ENCODE measurements at regions not wholly inside any gene's neighbourhood (a gene's known extent, or its start where the extent isn't known, plus 50 kb on each side); places are given as distances from the start of the nearest gene placed in this dataset.

DNA sequence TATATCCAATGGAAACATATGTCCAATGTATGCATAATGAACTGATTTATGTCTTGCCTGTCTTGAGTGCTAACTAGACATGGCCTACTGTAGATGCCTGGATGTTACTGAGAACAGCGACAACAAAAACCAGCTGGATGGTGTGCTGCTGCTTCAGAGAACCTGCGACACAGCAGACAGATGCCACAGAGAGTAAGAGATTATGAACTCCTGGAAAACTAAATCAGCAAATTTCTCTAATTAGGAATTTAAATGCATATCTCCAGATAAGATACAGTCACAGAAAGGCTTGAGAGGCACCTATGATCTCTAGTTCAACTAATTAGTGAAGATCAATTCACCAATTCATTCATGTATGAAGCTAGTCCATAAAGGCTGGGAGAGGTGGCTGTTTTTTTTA lies 1508.0 kb upstream of the TENM4 start:
- no peak for DNase-seq (ENCODE audit: extremely low read depth, insufficient read length)
- TF ChIP-seq, protein P1, sequence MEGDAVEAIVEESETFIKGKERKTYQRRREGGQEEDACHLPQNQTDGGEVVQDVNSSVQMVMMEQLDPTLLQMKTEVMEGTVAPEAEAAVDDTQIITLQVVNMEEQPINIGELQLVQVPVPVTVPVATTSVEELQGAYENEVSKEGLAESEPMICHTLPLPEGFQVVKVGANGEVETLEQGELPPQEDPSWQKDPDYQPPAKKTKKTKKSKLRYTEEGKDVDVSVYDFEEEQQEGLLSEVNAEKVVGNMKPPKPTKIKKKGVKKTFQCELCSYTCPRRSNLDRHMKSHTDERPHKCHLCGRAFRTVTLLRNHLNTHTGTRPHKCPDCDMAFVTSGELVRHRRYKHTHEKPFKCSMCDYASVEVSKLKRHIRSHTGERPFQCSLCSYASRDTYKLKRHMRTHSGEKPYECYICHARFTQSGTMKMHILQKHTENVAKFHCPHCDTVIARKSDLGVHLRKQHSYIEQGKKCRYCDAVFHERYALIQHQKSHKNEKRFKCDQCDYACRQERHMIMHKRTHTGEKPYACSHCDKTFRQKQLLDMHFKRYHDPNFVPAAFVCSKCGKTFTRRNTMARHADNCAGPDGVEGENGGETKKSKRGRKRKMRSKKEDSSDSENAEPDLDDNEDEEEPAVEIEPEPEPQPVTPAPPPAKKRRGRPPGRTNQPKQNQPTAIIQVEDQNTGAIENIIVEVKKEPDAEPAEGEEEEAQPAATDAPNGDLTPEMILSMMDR (IDR thresholded peaks at IDR 0.05; ENCODE audit: insufficient read depth, low read length, poor library complexity, severe bottlenecking), result no peak
- no peaks in the 10 kb centered on the region for H3K27me3 ChIP-seq (replicated peaks; ENCODE audit: control insufficient read depth, insufficient read depth, low read length)
- H3K36me3 ChIP-seq (ENCODE audit: control insufficient read depth, insufficient read depth, low read length), result no peaks in the 10 kb centered on the region
- H3K4me3 ChIP-seq (replicated peaks; ENCODE audit: low read depth, low read length), result no peak overlapping the region

- Histone ChIP-seq H3K27me3 (replicated peaks; ENCODE audit: control insufficient read depth, insufficient read depth, low read length) (no peaks in the 10 kb centered on the region), H3K4me3 (replicated peaks; ENCODE audit: low read depth, low read length) (no peak overlapping the region), H3K36me3 (ENCODE audit: control insufficient read depth, insufficient read depth, low read length) (no peaks in the 10 kb centered on the region)
- TF ChIP-seq, protein P1 (IDR thresholded peaks at IDR 0.05; ENCODE audit: insufficient read depth, low read length, poor library complexity, severe bottlenecking), result no peak
- DNase-seq (ENCODE audit: extremely low read depth, insufficient read length), result no peak
Observed at GRCh38 chr11:80944758-80945157, 1503.9 kb upstream of the TENM4 start.

DNA sequence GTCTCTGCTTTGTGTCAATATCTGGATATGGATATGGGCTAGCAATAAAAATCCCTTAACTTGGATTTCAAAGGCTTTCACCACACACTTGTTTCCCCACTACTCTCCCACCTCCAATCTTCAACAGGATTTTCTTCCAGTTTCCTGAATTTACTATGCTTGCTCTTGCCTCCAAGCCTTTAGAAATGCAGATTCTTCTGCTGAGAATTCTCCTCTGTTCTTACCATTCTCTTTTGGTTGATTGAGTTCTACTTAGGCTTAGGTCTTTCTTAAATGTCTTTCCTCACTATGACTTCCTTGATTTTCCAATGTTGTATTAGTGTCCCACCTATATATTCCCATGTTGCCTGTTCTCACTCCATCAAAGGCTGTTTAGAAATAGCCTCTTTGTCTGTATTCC lies 1502.4 kb upstream of the TENM4 start:
- DNase-seq (ENCODE audit: extremely low read depth, insufficient read length), result no peak
- Histone ChIP-seq H3K27me3 (replicated peaks; ENCODE audit: control insufficient read depth, insufficient read depth, low read length) (no peaks in the 10 kb centered on the region), H3K4me3 (replicated peaks; ENCODE audit: low read depth, low read length) (no peak overlapping the region), H3K36me3 (ENCODE audit: control insufficient read depth, insufficient read depth, low read length) (no peaks in the 10 kb centered on the region)
- TF ChIP-seq, protein P1 (IDR thresholded peaks at IDR 0.05; ENCODE audit: insufficient read depth, low read length, poor library complexity, severe bottlenecking), result no peak

GRCh38 chr11:80937842-80938241 lies 1497.0 kb upstream of the TENM4 start:
- TF ChIP-seq, protein P1 (IDR thresholded peaks at IDR 0.05; ENCODE audit: insufficient read depth, low read length, poor library complexity, severe bottlenecking), result no peak
- Histone ChIP-seq H3K27me3 (replicated peaks; ENCODE audit: control insufficient read depth, insufficient read depth, low read length) (no peaks in the 10 kb centered on the region), H3K4me3 (replicated peaks; ENCODE audit: low read depth, low read length) (no peak overlapping the region), H3K36me3 (ENCODE audit: control insufficient read depth, insufficient read depth, low read length) (no peaks in the 10 kb centered on the region)
- DNase-seq (ENCODE audit: extremely low read depth, insufficient read length), result no peak

DNA sequence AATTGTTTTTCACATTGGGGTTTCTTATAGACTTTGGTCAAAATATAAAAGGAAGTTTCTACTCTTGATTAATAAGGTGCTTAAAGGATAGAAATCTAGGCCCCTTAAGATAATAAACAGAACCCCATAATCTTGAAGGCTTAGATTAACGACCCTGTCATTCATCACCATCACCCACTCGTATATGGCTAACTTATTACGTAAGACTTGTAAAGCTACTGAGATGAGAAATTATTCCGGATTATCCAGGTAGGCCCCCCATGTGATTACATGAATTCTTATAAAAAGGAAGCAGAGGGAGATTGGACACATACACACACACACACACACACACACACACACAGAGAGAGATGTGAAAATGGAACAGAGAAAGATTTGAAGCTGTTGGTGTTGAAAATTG lies 1489.2 kb upstream of the TENM4 start:
- DNase-seq (ENCODE audit: extremely low read depth, insufficient read length), result no peak
- Histone ChIP-seq H3K27me3 (replicated peaks; ENCODE audit: control insufficient read depth, insufficient read depth, low read length) (no peaks in the 10 kb centered on the region), H3K36me3 (ENCODE audit: control insufficient read depth, insufficient read depth, low read length) (no peaks in the 10 kb centered on the region), H3K4me3 (replicated peaks; ENCODE audit: low read depth, low read length) (no peak overlapping the region)
- TF ChIP-seq, protein P1 (IDR thresholded peaks at IDR 0.05; ENCODE audit: insufficient read depth, low read length, poor library complexity, severe bottlenecking), result no peak

Data from GM06990 (cell line).